HG03175 (cell line): ENCODE measurements at regions not wholly inside any gene's neighbourhood (a gene's known extent, or its start where the extent isn't known, plus 50 kb on each side); places are given as distances from the start of the nearest gene placed in this dataset.

Experiments
- ATAC-seq: cut with Tn5 transposase; IDR thresholded peaks from one replicate; pipeline ENCODE4 v1.9.1; 2021; ENCODE audit warnings: mild to moderate bottlenecking, moderate library complexity; ENCODE audit not compliant: unreplicated experiment

GRCh38 chr12:62128175-62128975 lies 131.8 kb upstream of the USP15 start:
- no peak for ATAC-seq

- ATAC-seq = no peak
Measured at GRCh38 chr12:62129291-62129690, 130.9 kb upstream of the USP15 start.

GRCh38 chr12:62130402-62130801 lies 129.8 kb upstream of the USP15 start:
- ATAC-seq = no peak

GRCh38 chr12:62130834-62131552 lies 129.2 kb upstream of the USP15 start:
- no peak for ATAC-seq

- ATAC-seq = no peak
Measured at GRCh38 chr12:62133440-62133839, 126.8 kb upstream of the USP15 start.

GRCh38 chr12:62135553-62136200 lies 124.5 kb upstream of the USP15 start:
- no peak for ATAC-seq

- ATAC-seq = no peak
Measured at GRCh38 chr12:62136496-62136895, 123.7 kb upstream of the USP15 start.

- no peak for ATAC-seq
Measured at GRCh38 chr12:62138527-62138926, 121.7 kb upstream of the USP15 start.

- ATAC-seq = no peak
Measured at GRCh38 chr12:62146318-62146717, 113.9 kb upstream of the USP15 start.

GRCh38 chr12:62158013-62158412 lies 102.2 kb upstream of the USP15 start:
- ATAC-seq = no peak

GRCh38 chr12:62158461-62159360 lies 101.5 kb upstream of the USP15 start:
- no peak for ATAC-seq

- no peak for ATAC-seq
Measured at GRCh38 chr12:62162214-62162613, 98.0 kb upstream of the USP15 start.

GRCh38 chr12:62163368-62163767 lies 96.8 kb upstream of the USP15 start:
- ATAC-seq = no peak

- no peak for ATAC-seq
Measured at GRCh38 chr12:62164036-62164435, 96.2 kb upstream of the USP15 start.

GRCh38 chr12:62166525-62166924 lies 93.7 kb upstream of the USP15 start:
- ATAC-seq = no peak

GRCh38 chr12:62168411-62168810 lies 91.8 kb upstream of the USP15 start:
- ATAC-seq = no peak

- ATAC-seq = no peak
Measured at GRCh38 chr12:62170241-62170640, 90.0 kb upstream of the USP15 start.

GRCh38 chr12:62190689-62191490 lies 69.3 kb upstream of the USP15 start:
- no peak for ATAC-seq

GRCh38 chr12:62191491-62192179 lies 68.6 kb upstream of the USP15 start:
- ATAC-seq = no peak
